GM12878 (cell line): ENCODE measurements at regions not wholly inside any gene's neighbourhood (a gene's known extent, or its start where the extent isn't known, plus 50 kb on each side); places are given as distances from the start of the nearest gene placed in this dataset.

Source experiments
- ATAC-seq: fragments of 200-7000 bp; cut with Tn5 transposase; 3 replicates; pipeline ENCODE4 v1.9.1; 2020; ENCODE audit warnings: mild to moderate bottlenecking, moderate library complexity
- BruUV-seq: library from RNA; stranded (reverse); fragments of 400-500 nt; replicated peaks from 2 replicates; lab custom pipeline; 2021; lab: Mats Ljungman, UMichigan
- CTCF ChIA-PET: fragments of 300-600 bp; sonication (Branson Sonifier 250); formaldehyde crosslinking; extraction: SDS; loops from one replicate; lab custom pipeline; 2021; ENCODE audit warnings: inconsistent platforms; lab: Yijun Ruan, JAX
- POLR2A ChIA-PET: fragments of 350-600 bp; formaldehyde crosslinking; extraction: SDS; loops from one replicate; lab custom pipeline; 2021; ENCODE audit warnings: inconsistent platforms; lab: Charles Lee
- RAD21 ChIA-PET: fragments of 300-600 bp; sonication (Branson Sonifier 250); formaldehyde crosslinking; loops from one replicate; lab custom pipeline; 2023; ENCODE audit warnings: antibody characterized with exemption; ENCODE audit not compliant: unreplicated experiment; lab: Charles Lee
- SMC1A ChIA-PET: fragments of 300-600 bp; sonication (Branson Sonifier 250); formaldehyde crosslinking; loops from one replicate; lab custom pipeline; 2023; ENCODE audit not compliant: unreplicated experiment, uncharacterized antibody; lab: Charles Lee
- DNase-seq: peaks from one replicate; pipeline ENCODE4 v3.0.0-alpha.2; 2011; ENCODE audit warnings: low read depth, low spot score
- FAIRE-seq: peaks from 3 replicates; lab custom pipeline; 2011; peaks lifted over from hg19 to GRCh38; lab: Jason Lieb, UNC
- H2AFZ ChIP-seq: 2 replicates; pipeline ENCODE4 v1.6.0; 2011; ENCODE audit warnings: low read depth, low read length, control low read depth; ENCODE audit not compliant: control insufficient read depth
- H3K27ac ChIP-seq: 2 replicates; pipeline ENCODE4 v1.5.1; 2011; ENCODE audit warnings: control low read depth; ENCODE audit not compliant: control insufficient read depth, insufficient read depth
- H3K27me3 ChIP-seq, 2 experiments: replicated peaks in 1 of 2; 2 replicates each; pipeline versions ENCODE4 v1.6.0 to v1.6.1; 2011; ENCODE audit warnings: low read length in 1 of 2; ENCODE audit not compliant: control insufficient read depth in 2 of 2, insufficient read depth in 2 of 2
- H3K36me3 ChIP-seq, 2 experiments: 2 replicates each; pipeline ENCODE4 v1.5.1; 2011; ENCODE audit warnings: low read length in 1 of 2; ENCODE audit not compliant: control insufficient read depth in 2 of 2, insufficient read depth in 2 of 2
- H3K4me1 ChIP-seq: 2 replicates; pipeline ENCODE4 v1.6.1; 2011; ENCODE audit warnings: mild to moderate bottlenecking, low read length, moderate library complexity, mixed read lengths; ENCODE audit not compliant: control insufficient read depth, insufficient read depth
- H3K4me2 ChIP-seq: 2 replicates; pipeline ENCODE4 v1.6.0; 2011; ENCODE audit warnings: control low read depth; ENCODE audit not compliant: control insufficient read depth, insufficient read depth
- H3K4me3 ChIP-seq: fragments of 200-600 bp; sonication (generic); 2 replicates; pipeline ENCODE4 v1.5.1; 2016
- H3K79me2 ChIP-seq: 2 replicates; pipeline ENCODE4 v1.6.0; 2011; ENCODE audit warnings: low read length; ENCODE audit not compliant: control insufficient read depth, insufficient read depth
- H3K9ac ChIP-seq: 2 replicates; pipeline ENCODE4 v1.8.0; 2011; ENCODE audit warnings: low read length, control low read depth, mixed read lengths; ENCODE audit not compliant: control insufficient read depth, insufficient read depth
- H3K9me3 ChIP-seq: replicated peaks from 3 replicates; pipeline ENCODE4 v1.5.1; 2011; ENCODE audit warnings: mild to moderate bottlenecking, low read length; ENCODE audit not compliant: control insufficient read depth, insufficient read depth
- H4K20me1 ChIP-seq: 2 replicates; pipeline ENCODE4 v1.6.0; 2011; ENCODE audit not compliant: control insufficient read depth, insufficient read depth
- BHLHE40 ChIP-seq, 2 experiments: fragments of 450-650 bp in 1 of 2; IDR thresholded peaks; 2 replicates each; pipeline ENCODE4 v1.6.1; 2011 to 2017; ENCODE audit warnings: low read depth in 2 of 2, borderline replicate concordance in 1 of 2, improper control_type of control experiment in 1 of 2, low read length in 1 of 2, mild to moderate bottlenecking in 1 of 2
- CBX5 ChIP-seq: sonication (generic); IDR thresholded peaks from 2 replicates; pipeline ENCODE4 v1.6.1; 2016; ENCODE audit warnings: low read depth, moderate library complexity, mild to moderate bottlenecking, inconsistent platforms
- CHD2 ChIP-seq: IDR thresholded peaks from 2 replicates; pipeline ENCODE4 v1.6.1; 2011; ENCODE audit warnings: low read depth, low read length, improper control_type of control experiment, borderline replicate concordance
- GATAD2B ChIP-seq: fragments of 450-650 bp; conservative IDR thresholded peaks from 2 replicates; pipeline ENCODE4 v1.6.1; 2017; ENCODE audit warnings: low read depth, mild to moderate bottlenecking, moderate library complexity
- HCFC1 ChIP-seq: fragments of 150-350 bp; IDR thresholded peaks from 2 replicates; pipeline ENCODE4 v1.6.1; 2014; ENCODE audit warnings: low read length
- MTA2 ChIP-seq: fragments of 450-650 bp; IDR thresholded peaks from 2 replicates; pipeline ENCODE4 v1.6.1; 2016; ENCODE audit warnings: low read depth, mild to moderate bottlenecking, moderate library complexity
- MYC ChIP-seq: IDR thresholded peaks from 2 replicates; pipeline ENCODE4 v1.6.1; 2011; ENCODE audit warnings: mild to moderate bottlenecking, low read length, moderate library complexity, inconsistent platforms; ENCODE audit not compliant: insufficient read depth, insufficient replicate concordance, insufficient read length, severe bottlenecking
- NFXL1 ChIP-seq: fragments of 450-650 bp; IDR thresholded peaks from 2 replicates; pipeline ENCODE4 v1.6.1; 2017; ENCODE audit warnings: antibody characterized with exemption, mild to moderate bottlenecking, borderline replicate concordance
- NR2F1 ChIP-seq: fragments of 450-650 bp; conservative IDR thresholded peaks from 2 replicates; pipeline ENCODE4 v1.6.1; 2017; ENCODE audit warnings: mild to moderate bottlenecking
- PAX5 ChIP-seq: IDR thresholded peaks from 2 replicates; pipeline ENCODE4 v1.6.1; 2011; ENCODE audit warnings: low read depth, low read length, borderline replicate concordance
- PAX8 ChIP-seq: fragments of 450-650 bp; IDR thresholded peaks from 2 replicates; pipeline ENCODE4 v1.6.1; 2017; ENCODE audit warnings: mild to moderate bottlenecking, moderate library complexity
- POLR2AphosphoS2 ChIP-seq: IDR thresholded peaks from 2 replicates; pipeline ENCODE4 v1.6.1; 2011; ENCODE audit warnings: low read depth, mild to moderate bottlenecking, low read length, improper control_type of control experiment, moderate library complexity
- SIX5 ChIP-seq: IDR thresholded peaks from 2 replicates; pipeline ENCODE4 v1.6.1; 2011; ENCODE audit warnings: mild to moderate bottlenecking, low read depth, low read length, moderate library complexity; ENCODE audit not compliant: severe bottlenecking
- TCF7 ChIP-seq: IDR thresholded peaks from 2 replicates; pipeline ENCODE4 v1.6.1; 2014; ENCODE audit warnings: antibody characterized with exemption, borderline replicate concordance
- ZNF384 ChIP-seq: IDR thresholded peaks from 2 replicates; pipeline ENCODE4 v1.6.1; 2012; ENCODE audit warnings: low read depth, mild to moderate bottlenecking, low read length, improper control_type of control experiment, borderline replicate concordance
- ZNF622 ChIP-seq: fragments of 450-650 bp; IDR thresholded peaks from 2 replicates; pipeline ENCODE4 v1.6.1; 2017; ENCODE audit warnings: mild to moderate bottlenecking, inconsistent platforms
- WGBS: methylation state at CpG from one replicate; pipeline ENCODE4 v1.1.6; 2016; ENCODE audit warnings: low lambda C conversion rate; ENCODE audit not compliant: insufficient replicate concordance, insufficient coverage; ENCODE audit errors: missing lambda C conversion rate; 5-methylcytosine and 5-hydroxymethylcytosine counted together
- in situ Hi-C: fragments of 300-500 bp; cut with MboI; formaldehyde crosslinking; loops from 9 replicates; pipeline ENCODE4 v1.14.3; 2018; ENCODE audit warnings: mixed read lengths
- intact Hi-C: fragments of 100-400 bp; cut with micrococcal nuclease; formaldehyde crosslinking; loops from one replicate; pipeline ENCODE4 v1.14.2; 2022; ENCODE audit not compliant: unreplicated experiment
- TF ChIP-seq, protein P1 (sequence below): fragments of 450-650 bp; IDR thresholded peaks from 2 replicates; pipeline ENCODE4 v1.6.1; 2017; ENCODE audit warnings: mild to moderate bottlenecking
- TF ChIP-seq, protein P2 (sequence below): fragments of 450-650 bp; conservative IDR thresholded peaks from 2 replicates; pipeline ENCODE4 v1.6.1; 2017; ENCODE audit warnings: mild to moderate bottlenecking, moderate library complexity
- TF ChIP-seq, protein P3 (sequence below): fragments of 450-650 bp; IDR thresholded peaks from 2 replicates; pipeline ENCODE4 v1.6.1; 2016; ENCODE audit warnings: mild to moderate bottlenecking, moderate library complexity, borderline replicate concordance

DNA sequence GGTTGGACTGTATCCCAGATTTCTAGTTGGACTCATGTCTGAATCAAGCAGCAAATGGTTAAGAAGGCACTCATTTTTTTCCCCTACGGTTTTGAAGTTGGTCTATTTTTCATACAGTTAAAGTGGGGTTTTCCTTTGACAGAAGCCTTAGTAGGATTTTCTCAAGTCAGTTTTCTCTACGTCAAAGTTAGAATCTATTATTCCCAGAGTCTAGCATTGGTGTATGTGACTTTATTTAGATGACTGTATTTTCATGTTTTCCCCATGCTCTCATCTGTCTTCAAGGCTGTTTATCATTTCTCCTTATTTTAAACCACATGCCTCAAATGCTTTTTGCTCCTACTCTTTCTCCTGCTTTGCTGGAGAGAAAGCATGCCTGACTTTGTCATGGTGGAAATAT, 623.2 kb downstream of the CCSER2 start:
- ChIA-PET CTCF (interaction anchor here (0.6 kb wide), 1 partner anchor 51 kb away, joined by 3 read pairs; no protein-coding TSS in a partner anchor), POLR2A (no interaction called here), SMC1A (no interaction called here), RAD21 (no interaction called here)
- H3K79me2 ChIP-seq, result no peaks in the 10 kb centered on the region
- DNase-seq, result no peak
- H3K4me2 ChIP-seq, result no peak overlapping the region
- no peak overlapping the region for H3K27ac ChIP-seq
- no peaks in the 10 kb centered on the region for H3K27me3 ChIP-seq
- no peak for FAIRE-seq
- intact Hi-C loops, result no loop called here
- H3K4me1 ChIP-seq, result no peaks in the 10 kb centered on the region
- H3K36me3 ChIP-seq, result no peaks in the 10 kb centered on the region
- in situ Hi-C loops, result no loop called here
- no peak overlapping the region for H2AFZ ChIP-seq
- ATAC-seq, result no peak
- WGBS, result 13% methylated on average over 2 of the region's 2 CpGs
- no peaks in the 10 kb centered on the region for H3K9me3 ChIP-seq
- no peak overlapping the region for H3K9ac ChIP-seq
- BruUV-seq, result no TSS peak
- H3K4me3 ChIP-seq, result no peak overlapping the region
- no peaks in the 10 kb centered on the region for H4K20me1 ChIP-seq
- no peak for TF ChIP-seq SIX5
- no peak for TF ChIP-seq POLR2AphosphoS2
- no peak for TF ChIP-seq BHLHE40 (IDR thresholded peaks at IDR 0.05; ENCODE audit: borderline replicate concordance in 1 of 2, low read depth in 2 of 2, low read length in 1 of 2)
- no peak for TF ChIP-seq MTA2
- TF ChIP-seq NFXL1, result no peak
- TF ChIP-seq, protein P1, sequence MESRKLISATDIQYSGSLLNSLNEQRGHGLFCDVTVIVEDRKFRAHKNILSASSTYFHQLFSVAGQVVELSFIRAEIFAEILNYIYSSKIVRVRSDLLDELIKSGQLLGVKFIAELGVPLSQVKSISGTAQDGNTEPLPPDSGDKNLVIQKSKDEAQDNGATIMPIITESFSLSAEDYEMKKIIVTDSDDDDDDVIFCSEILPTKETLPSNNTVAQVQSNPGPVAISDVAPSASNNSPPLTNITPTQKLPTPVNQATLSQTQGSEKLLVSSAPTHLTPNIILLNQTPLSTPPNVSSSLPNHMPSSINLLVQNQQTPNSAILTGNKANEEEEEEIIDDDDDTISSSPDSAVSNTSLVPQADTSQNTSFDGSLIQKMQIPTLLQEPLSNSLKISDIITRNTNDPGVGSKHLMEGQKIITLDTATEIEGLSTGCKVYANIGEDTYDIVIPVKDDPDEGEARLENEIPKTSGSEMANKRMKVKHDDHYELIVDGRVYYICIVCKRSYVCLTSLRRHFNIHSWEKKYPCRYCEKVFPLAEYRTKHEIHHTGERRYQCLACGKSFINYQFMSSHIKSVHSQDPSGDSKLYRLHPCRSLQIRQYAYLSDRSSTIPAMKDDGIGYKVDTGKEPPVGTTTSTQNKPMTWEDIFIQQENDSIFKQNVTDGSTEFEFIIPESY, result no peak
- TF ChIP-seq HCFC1, result no peak
- TF ChIP-seq NR2F1, result no peak
- no peak for TF ChIP-seq TCF7
- TF ChIP-seq, protein P2, sequence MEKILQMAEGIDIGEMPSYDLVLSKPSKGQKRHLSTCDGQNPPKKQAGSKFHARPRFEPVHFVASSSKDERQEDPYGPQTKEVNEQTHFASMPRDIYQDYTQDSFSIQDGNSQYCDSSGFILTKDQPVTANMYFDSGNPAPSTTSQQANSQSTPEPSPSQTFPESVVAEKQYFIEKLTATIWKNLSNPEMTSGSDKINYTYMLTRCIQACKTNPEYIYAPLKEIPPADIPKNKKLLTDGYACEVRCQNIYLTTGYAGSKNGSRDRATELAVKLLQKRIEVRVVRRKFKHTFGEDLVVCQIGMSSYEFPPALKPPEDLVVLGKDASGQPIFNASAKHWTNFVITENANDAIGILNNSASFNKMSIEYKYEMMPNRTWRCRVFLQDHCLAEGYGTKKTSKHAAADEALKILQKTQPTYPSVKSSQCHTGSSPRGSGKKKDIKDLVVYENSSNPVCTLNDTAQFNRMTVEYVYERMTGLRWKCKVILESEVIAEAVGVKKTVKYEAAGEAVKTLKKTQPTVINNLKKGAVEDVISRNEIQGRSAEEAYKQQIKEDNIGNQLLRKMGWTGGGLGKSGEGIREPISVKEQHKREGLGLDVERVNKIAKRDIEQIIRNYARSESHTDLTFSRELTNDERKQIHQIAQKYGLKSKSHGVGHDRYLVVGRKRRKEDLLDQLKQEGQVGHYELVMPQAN, result no peak
- no peak for TF ChIP-seq PAX5
- no peak for TF ChIP-seq GATAD2B
- TF ChIP-seq MYC, result no peak
- TF ChIP-seq, protein P3, sequence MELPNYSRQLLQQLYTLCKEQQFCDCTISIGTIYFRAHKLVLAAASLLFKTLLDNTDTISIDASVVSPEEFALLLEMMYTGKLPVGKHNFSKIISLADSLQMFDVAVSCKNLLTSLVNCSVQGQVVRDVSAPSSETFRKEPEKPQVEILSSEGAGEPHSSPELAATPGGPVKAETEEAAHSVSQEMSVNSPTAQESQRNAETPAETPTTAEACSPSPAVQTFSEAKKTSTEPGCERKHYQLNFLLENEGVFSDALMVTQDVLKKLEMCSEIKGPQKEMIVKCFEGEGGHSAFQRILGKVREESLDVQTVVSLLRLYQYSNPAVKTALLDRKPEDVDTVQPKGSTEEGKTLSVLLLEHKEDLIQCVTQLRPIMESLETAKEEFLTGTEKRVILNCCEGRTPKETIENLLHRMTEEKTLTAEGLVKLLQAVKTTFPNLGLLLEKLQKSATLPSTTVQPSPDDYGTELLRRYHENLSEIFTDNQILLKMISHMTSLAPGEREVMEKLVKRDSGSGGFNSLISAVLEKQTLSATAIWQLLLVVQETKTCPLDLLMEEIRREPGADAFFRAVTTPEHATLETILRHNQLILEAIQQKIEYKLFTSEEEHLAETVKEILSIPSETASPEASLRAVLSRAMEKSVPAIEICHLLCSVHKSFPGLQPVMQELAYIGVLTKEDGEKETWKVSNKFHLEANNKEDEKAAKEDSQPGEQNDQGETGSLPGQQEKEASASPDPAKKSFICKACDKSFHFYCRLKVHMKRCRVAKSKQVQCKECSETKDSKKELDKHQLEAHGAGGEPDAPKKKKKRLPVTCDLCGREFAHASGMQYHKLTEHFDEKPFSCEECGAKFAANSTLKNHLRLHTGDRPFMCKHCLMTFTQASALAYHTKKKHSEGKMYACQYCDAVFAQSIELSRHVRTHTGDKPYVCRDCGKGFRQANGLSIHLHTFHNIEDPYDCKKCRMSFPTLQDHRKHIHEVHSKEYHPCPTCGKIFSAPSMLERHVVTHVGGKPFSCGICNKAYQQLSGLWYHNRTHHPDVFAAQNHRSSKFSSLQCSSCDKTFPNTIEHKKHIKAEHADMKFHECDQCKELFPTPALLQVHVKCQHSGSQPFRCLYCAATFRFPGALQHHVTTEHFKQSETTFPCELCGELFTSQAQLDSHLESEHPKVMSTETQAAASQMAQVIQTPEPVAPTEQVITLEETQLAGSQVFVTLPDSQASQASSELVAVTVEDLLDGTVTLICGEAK, result no peak
- TF ChIP-seq ZNF622, result no peak
- TF ChIP-seq CBX5, result no peak
- TF ChIP-seq PAX8, result no peak
- TF ChIP-seq CHD2, result no peak
- no peak for TF ChIP-seq ZNF384
